H9 (cell line): ENCODE measurements at regions not wholly inside any gene's neighbourhood (a gene's known extent, or its start where the extent isn't known, plus 50 kb on each side); places are given as distances from the start of the nearest gene placed in this dataset.

Experiments used
- DNase-seq: peaks from one replicate; pipeline ENCODE4 v3.0.0-alpha.2; 2017
- H2AFZ ChIP-seq: one replicate; pipeline ENCODE4 v1.6.1; 2013; ENCODE audit warnings: mild to moderate bottlenecking, low read length, control low read depth, moderate library complexity
- H2AK5ac ChIP-seq: 2 replicates; pipeline ENCODE4 v1.6.1; 2013; ENCODE audit warnings: low read length, control low read depth, mixed read lengths; ENCODE audit not compliant: insufficient read length
- H2BK120ac ChIP-seq: one replicate; pipeline ENCODE4 v1.6.1; 2013; ENCODE audit warnings: low read depth, mild to moderate bottlenecking, low read length, control low read depth, inconsistent platforms; ENCODE audit not compliant: poor library complexity, severe bottlenecking
- H2BK12ac ChIP-seq: 2 replicates; pipeline ENCODE4 v1.6.1; 2013; ENCODE audit warnings: low read length, control low read depth, mixed read lengths, low read depth; ENCODE audit not compliant: insufficient read length
- H2BK15ac ChIP-seq: 2 replicates; pipeline ENCODE4 v1.6.1; 2013; ENCODE audit warnings: low read depth, low read length, control low read depth
- H2BK20ac ChIP-seq: one replicate; pipeline ENCODE4 v1.6.1; 2013; ENCODE audit warnings: low read depth, mild to moderate bottlenecking, low read length, control low read depth, inconsistent platforms; ENCODE audit not compliant: poor library complexity, severe bottlenecking
- H2BK5ac ChIP-seq: 2 replicates; pipeline ENCODE4 v1.6.1; 2013; ENCODE audit warnings: low read length, control low read depth, mixed read lengths; ENCODE audit not compliant: insufficient read length
- H3K14ac ChIP-seq: 2 replicates; pipeline ENCODE4 v1.6.1; 2013; ENCODE audit warnings: low read length, control low read depth; ENCODE audit not compliant: insufficient read depth
- H3K18ac ChIP-seq: 2 replicates; pipeline ENCODE4 v1.6.1; 2013; ENCODE audit warnings: low read depth, mild to moderate bottlenecking, mixed read lengths, low read length, control low read depth; ENCODE audit not compliant: insufficient read length
- H3K23ac ChIP-seq: 2 replicates; pipeline ENCODE4 v1.6.1; 2013; ENCODE audit warnings: low read length, control low read depth, mixed read lengths, low read depth; ENCODE audit not compliant: insufficient read length
- H3K23me2 ChIP-seq: 2 replicates; pipeline ENCODE4 v1.6.1; 2013; ENCODE audit warnings: low read depth, mild to moderate bottlenecking, mixed read lengths, low read length, control low read depth; ENCODE audit not compliant: insufficient read length, poor library complexity, severe bottlenecking
- H3K27ac ChIP-seq: 2 replicates; pipeline ENCODE4 v1.5.1; 2013; ENCODE audit warnings: low read length, control low read depth, mixed read lengths, low read depth; ENCODE audit not compliant: insufficient read length
- H3K27me3 ChIP-seq: 2 replicates; pipeline ENCODE4 v1.6.1; 2013; ENCODE audit warnings: low read length, control low read depth, inconsistent platforms; ENCODE audit not compliant: insufficient read depth
- H3K4ac ChIP-seq: 2 replicates; pipeline ENCODE4 v1.6.1; 2013; ENCODE audit warnings: low read depth, mild to moderate bottlenecking, control low read depth, inconsistent platforms, low read length, moderate library complexity
- H3K4me1 ChIP-seq: 2 replicates; pipeline ENCODE4 v1.6.1; 2013; ENCODE audit warnings: low read length, control low read depth, inconsistent platforms; ENCODE audit not compliant: insufficient read depth
- H3K4me2 ChIP-seq: 2 replicates; pipeline ENCODE4 v1.6.1; 2013; ENCODE audit warnings: low read length, control low read depth, mixed read lengths; ENCODE audit not compliant: insufficient read length, insufficient read depth
- H3K56ac ChIP-seq: 2 replicates; pipeline ENCODE4 v1.6.1; 2013; ENCODE audit warnings: low read depth, mild to moderate bottlenecking, mixed read lengths, low read length, control low read depth; ENCODE audit not compliant: insufficient read length
- H3K79me1 ChIP-seq: 2 replicates; pipeline ENCODE4 v1.6.1; 2013; ENCODE audit warnings: low read depth, mild to moderate bottlenecking, moderate library complexity, low read length, control low read depth, inconsistent platforms; ENCODE audit not compliant: insufficient read depth, poor library complexity, severe bottlenecking
- H3K79me2 ChIP-seq: 2 replicates; pipeline ENCODE4 v1.6.1; 2013; ENCODE audit warnings: low read length, control low read depth, inconsistent platforms; ENCODE audit not compliant: insufficient read depth
- H3K9ac ChIP-seq: 2 replicates; pipeline ENCODE4 v1.6.1; 2013; ENCODE audit warnings: low read length, control low read depth, mixed read lengths; ENCODE audit not compliant: insufficient read length; ENCODE audit errors: extremely low read depth
- H3K9me3 ChIP-seq: one replicate; pipeline ENCODE4 v1.6.1; 2013; ENCODE audit warnings: low read depth, low read length, inconsistent platforms; ENCODE audit not compliant: control insufficient read depth
- H3T11ph ChIP-seq: one replicate; pipeline ENCODE4 v1.6.1; 2013; ENCODE audit warnings: mild to moderate bottlenecking, low read length, control low read depth, inconsistent platforms
- H4K20me1 ChIP-seq: one replicate; pipeline ENCODE4 v1.6.1; 2013; ENCODE audit not compliant: control insufficient read depth, insufficient read length, insufficient read depth
- H4K5ac ChIP-seq: 2 replicates; pipeline ENCODE4 v1.6.1; 2013; ENCODE audit warnings: low read depth, mild to moderate bottlenecking, mixed read lengths, low read length, control low read depth; ENCODE audit not compliant: insufficient read length
- H4K8ac ChIP-seq: replicated peaks from 2 replicates; pipeline ENCODE4 v1.6.1; 2013; ENCODE audit warnings: low read length, control low read depth, mixed read lengths, low read depth; ENCODE audit not compliant: insufficient read length
- H4K91ac ChIP-seq: 2 replicates; pipeline ENCODE4 v1.6.1; 2013; ENCODE audit warnings: low read depth, mild to moderate bottlenecking, moderate library complexity, mixed read lengths, low read length, control low read depth; ENCODE audit not compliant: insufficient read length
- H3K27ac Mint-ChIP-seq, 3 experiments: 2 replicates in 2 of 3; 3 replicates in 1 of 3; pipeline ENCODE4 v1.8.0; 2020 to 2021; ENCODE audit warnings: mixed read lengths in 3 of 3, mild to moderate bottlenecking in 1 of 3, moderate library complexity in 1 of 3
- H3K27me3 Mint-ChIP-seq: 2 replicates; pipeline ENCODE4 v1.8.0; 2021; ENCODE audit warnings: low read depth, mild to moderate bottlenecking, moderate library complexity, mixed read lengths
- H3K36me3 Mint-ChIP-seq, 3 experiments: 2 replicates in 2 of 3; 3 replicates in 1 of 3; pipeline ENCODE4 v1.8.0; 2020 to 2021; ENCODE audit warnings: low read depth in 3 of 3, mixed read lengths in 3 of 3; ENCODE audit not compliant: insufficient read depth in 1 of 3
- H3K4me1 Mint-ChIP-seq, 2 experiments: 2 replicates each; pipeline ENCODE4 v1.8.0; 2020; ENCODE audit warnings: mixed read lengths in 2 of 2
- H3K4me3 Mint-ChIP-seq, 2 experiments: 2 replicates in 1 of 2; 3 replicates in 1 of 2; pipeline ENCODE4 v1.8.0; 2020 to 2021; ENCODE audit warnings: mild to moderate bottlenecking in 2 of 2, mixed read lengths in 2 of 2, moderate library complexity in 1 of 2
- H3K9me3 Mint-ChIP-seq, 2 experiments: 2 replicates in 1 of 2; 3 replicates in 1 of 2; pipeline ENCODE4 v1.8.0; 2020; ENCODE audit warnings: mild to moderate bottlenecking in 2 of 2, mixed read lengths in 2 of 2, moderate library complexity in 1 of 2
- WGBS: extraction: QIAGEN DNeasy Blood & Tissue Kit; methylation state at CpG from one replicate; pipeline ENCODE4 v1.1.7; 2013; ENCODE audit warnings: missing lambda C conversion rate, low lambda C conversion rate, mixed read lengths; ENCODE audit not compliant: insufficient read length; ENCODE audit errors: extremely low coverage; 5-methylcytosine and 5-hydroxymethylcytosine counted together
- TF ChIP-seq, protein P1 (sequence below): fragments of 200-600 bp; sonication (generic); conservative IDR thresholded peaks from 3 replicates; pipeline ENCODE4 v1.8.0; 2021; ENCODE audit warnings: antibody characterized with exemption, mild to moderate bottlenecking

DNA sequence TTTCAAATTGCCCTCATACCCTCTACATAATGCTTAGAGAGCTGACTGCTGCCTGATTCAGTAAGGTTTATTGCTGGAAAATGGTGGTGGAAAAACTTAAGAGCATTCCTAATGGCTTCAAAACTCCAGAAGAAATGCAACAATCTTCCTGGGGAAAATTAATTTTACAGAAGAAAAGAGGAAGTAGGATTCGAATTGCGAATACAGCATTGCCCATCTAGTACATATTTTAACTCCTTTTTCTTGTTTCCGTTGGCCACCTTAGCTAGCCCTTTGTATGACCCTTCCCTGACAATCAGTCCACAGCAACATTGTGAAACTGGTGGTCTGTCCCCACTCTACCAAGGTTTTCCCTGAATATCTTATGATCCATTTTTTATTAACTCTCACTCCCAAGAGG is 224.7 kb downstream of the MTX2 start:
- no peak overlapping the region for H3K4me2 ChIP-seq
- no peak overlapping the region for H3K9ac ChIP-seq
- H2BK120ac ChIP-seq = no peak overlapping the region
- H2AFZ ChIP-seq = no peak overlapping the region
- peaks cover 39% of the 10 kb centered on the region for H3K27me3 Mint-ChIP-seq
- H4K8ac ChIP-seq = no peak overlapping the region
- no peak overlapping the region for H2BK5ac ChIP-seq
- no peak overlapping the region for H4K91ac ChIP-seq
- no CpG with 5 or more reads among the region's 3 CpGs for WGBS
- no peak overlapping the region for H3K4me3 Mint-ChIP-seq
- H3K23me2 ChIP-seq = peaks cover 6% of the 10 kb centered on the region
- no peak overlapping the region for H2BK12ac ChIP-seq
- H2BK20ac ChIP-seq = no peak overlapping the region
- no peaks in the 10 kb centered on the region for H3K27me3 ChIP-seq
- DNase-seq = no peak
- H3K18ac ChIP-seq = no peak overlapping the region
- no peaks in the 10 kb centered on the region for H4K20me1 ChIP-seq
- H3T11ph ChIP-seq = no peak overlapping the region
- no peak overlapping the region for H3K56ac ChIP-seq
- no peak overlapping the region for H3K23ac ChIP-seq
- H3K4ac ChIP-seq = no peak overlapping the region
- H3K79me1 ChIP-seq = no peaks in the 10 kb centered on the region
- peaks cover 10 to 19% of the 10 kb centered on the region in 2 experiments for H3K4me1 Mint-ChIP-seq
- no peak overlapping the region for H3K27ac ChIP-seq
- H2BK15ac ChIP-seq = no peak overlapping the region
- H3K14ac ChIP-seq = no peak overlapping the region
- H3K9me3 Mint-ChIP-seq = no peaks in the 10 kb centered on the region
- H3K9me3 ChIP-seq = no peaks in the 10 kb centered on the region
- H3K79me2 ChIP-seq = no peaks in the 10 kb centered on the region
- H4K5ac ChIP-seq = no peak overlapping the region
- no peak overlapping the region for H3K27ac Mint-ChIP-seq
- H3K4me1 ChIP-seq = peaks cover 3% of the 10 kb centered on the region; the same call in 1 of the 2 replicates
- TF ChIP-seq, protein P1, sequence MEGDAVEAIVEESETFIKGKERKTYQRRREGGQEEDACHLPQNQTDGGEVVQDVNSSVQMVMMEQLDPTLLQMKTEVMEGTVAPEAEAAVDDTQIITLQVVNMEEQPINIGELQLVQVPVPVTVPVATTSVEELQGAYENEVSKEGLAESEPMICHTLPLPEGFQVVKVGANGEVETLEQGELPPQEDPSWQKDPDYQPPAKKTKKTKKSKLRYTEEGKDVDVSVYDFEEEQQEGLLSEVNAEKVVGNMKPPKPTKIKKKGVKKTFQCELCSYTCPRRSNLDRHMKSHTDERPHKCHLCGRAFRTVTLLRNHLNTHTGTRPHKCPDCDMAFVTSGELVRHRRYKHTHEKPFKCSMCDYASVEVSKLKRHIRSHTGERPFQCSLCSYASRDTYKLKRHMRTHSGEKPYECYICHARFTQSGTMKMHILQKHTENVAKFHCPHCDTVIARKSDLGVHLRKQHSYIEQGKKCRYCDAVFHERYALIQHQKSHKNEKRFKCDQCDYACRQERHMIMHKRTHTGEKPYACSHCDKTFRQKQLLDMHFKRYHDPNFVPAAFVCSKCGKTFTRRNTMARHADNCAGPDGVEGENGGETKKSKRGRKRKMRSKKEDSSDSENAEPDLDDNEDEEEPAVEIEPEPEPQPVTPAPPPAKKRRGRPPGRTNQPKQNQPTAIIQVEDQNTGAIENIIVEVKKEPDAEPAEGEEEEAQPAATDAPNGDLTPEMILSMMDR = no peak
- no peak overlapping the region for H2AK5ac ChIP-seq
- H3K36me3 Mint-ChIP-seq = no peaks in the 10 kb centered on the region
